ENCODE measurements at regions not wholly inside any gene's neighbourhood (a gene's known extent, or its start where the extent isn't known, plus 50 kb on each side); places are given as distances from the start of the nearest gene placed in this dataset.

DNA sequence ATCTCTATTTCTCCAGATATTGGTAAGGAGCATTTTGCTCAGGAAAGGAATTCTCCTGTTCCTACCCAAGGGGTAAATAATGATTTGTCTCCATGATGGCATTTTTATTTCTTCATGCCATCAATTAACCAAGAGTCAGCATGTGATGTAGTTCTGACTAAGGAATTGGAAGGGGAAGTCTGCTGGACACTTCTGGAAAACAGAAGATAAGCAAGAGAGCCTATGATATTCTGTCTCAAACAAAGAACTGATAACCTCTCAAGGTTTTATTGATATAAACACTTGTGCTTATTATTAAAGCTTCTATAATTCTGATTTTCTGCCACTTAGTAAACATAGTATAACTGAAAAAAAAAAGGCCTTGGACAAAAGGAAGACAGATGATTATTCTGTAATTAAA is 673.0 kb upstream of the CHORDC1 start:
- DNase-seq, result no peak

DNA sequence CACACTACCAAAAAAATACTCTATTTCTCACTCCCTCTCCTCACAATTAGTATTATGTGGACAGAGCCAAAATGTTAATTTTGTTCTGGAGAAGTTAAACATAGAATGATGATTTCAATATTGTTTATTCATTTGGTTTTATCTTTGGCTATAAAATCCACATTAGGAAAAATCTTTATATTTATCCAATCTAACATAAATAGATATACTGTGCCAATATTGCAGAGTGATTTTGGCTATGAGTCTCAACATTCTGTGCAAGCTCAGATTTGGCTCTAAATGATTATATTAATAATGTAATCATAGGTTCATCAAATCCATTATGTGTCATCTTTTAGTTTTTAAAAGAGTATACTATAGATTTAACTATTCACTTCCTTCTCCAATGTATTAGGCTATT is 667.5 kb upstream of the CHORDC1 start:
- DNase-seq, result no peak

DNA sequence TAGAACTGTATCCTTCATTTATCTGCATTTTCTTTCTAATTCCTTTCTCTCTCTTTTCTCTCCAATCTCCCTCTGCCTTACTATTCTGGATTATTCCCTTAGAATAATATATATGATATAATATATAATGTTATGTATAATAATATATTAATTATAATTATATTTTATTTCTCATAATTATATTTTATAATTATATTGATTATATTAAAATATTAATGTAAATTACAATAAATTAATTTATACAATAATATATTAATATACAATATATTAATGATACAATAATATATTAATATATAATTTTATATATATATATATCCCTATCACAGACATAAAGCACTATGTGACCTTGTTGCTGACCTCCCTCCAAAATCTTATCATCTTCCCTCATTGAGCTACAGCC is 661.3 kb upstream of the CHORDC1 start:
- no peak for DNase-seq

DNA sequence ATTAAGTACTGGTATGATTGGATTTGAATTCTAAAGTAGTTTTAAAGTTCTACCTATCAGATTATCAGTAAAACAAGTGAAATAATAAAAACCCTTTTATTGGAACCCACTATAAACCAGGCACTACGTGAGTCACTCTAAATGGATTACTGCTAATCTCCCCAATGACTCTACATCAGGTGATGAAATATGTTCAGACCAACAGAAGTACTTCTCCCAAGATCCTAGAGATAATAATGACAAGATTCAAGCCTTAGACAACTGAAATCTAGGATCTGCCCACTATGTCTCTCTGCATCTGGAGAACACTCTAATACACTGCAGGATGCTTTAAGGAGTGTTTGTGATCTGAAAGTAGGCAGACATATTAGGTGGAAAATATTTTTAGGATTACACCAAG is 652.1 kb upstream of the CHORDC1 start:
- DNase-seq, result no peak

DNA sequence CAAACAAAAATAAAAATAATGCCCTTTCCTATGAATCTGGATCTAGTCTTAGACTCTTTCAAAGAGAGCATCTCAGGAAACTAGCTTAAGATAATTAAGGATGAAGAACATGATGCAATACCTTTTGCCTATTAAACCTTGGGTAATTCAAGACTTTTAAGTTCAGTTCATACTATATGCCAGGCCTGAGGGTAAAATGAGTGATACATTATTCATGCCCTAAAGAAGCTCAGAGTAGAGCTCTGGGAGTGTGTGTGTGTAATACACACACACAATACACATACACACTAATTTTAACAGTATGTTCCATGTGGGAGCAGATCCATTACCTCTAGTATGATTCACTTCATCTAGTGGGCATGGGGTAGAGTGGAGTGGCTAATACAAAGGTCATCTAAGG is 651.4 kb upstream of the CHORDC1 start:
- DNase-seq, result no peak

DNA sequence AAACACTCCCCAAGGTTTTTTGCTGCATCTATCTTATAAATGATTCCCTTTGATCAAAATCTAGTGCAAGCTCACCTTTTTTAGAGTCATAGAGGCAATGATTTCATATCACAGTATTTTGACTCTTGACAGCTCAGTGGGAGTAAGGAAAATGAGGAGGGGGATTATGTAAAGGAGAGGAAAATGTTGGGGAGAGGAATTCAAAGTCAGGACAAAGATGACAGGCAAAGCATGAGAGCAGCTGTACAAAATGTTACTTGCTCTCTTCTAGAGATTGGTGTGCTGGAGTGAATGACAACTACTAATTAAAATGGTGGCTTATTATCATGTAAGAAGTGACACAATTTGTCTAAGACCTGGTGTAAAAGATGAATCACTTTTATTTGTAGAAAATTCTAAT is 644.6 kb upstream of the CHORDC1 start:
- no peak for DNase-seq

DNA sequence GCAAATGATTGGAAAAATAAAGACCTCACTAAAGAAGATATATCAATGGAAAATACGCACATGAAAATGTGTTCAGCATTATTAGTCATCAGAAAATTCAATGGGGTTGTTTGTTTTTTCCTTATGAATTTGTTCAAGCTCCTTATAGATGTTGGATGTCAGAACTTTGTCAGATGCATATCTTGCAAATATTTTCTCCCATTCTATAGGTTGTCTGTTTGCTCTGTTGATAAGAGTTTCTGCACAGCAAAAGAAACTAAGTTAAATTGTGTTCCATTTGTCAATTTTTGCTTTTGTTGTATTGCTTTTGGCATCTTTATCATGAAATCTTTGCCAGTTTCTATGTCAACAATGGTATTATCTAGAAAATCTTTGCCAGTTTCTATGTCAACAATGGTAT is 633.9 kb upstream of the CHORDC1 start:
- no peak for DNase-seq

DNA sequence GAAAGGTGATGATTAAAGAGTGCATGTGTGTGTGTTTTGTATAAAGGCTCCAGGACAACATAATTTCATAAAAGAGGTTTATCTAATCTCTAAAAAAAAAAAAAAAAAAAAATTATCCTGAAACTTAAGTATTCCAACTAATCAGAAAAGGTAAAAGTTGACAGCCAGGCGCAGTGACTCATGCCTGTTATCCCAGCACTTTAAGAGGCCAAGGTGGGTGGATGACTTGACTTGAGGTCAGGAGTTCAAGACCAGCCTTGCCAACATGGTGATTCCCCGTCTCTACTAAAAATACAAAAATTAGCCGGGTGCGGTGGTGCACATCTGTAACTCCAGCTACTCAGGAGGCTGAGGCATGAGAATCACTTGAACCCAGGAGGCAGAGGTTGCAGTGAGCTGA is 632.7 kb upstream of the CHORDC1 start:
- no peak for DNase-seq

DNA sequence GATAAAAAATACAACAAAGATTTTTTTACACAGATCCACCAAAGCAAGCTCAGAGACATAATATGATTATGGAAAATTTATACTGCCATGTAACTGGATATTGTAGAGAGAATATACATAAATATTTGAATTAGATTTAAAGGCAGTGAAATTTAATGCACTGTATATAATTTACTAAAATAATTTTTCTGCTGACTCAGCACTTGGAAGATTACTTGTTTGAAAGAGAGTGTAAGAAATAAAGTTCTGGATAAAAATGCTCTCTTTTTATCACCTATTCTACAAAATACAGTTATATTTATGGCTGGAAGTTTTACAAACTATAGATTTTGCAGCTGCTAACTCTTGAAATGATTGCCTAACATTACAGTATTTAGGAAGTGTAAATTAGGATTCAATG is 628.3 kb upstream of the CHORDC1 start:
- no peak for DNase-seq

DNA sequence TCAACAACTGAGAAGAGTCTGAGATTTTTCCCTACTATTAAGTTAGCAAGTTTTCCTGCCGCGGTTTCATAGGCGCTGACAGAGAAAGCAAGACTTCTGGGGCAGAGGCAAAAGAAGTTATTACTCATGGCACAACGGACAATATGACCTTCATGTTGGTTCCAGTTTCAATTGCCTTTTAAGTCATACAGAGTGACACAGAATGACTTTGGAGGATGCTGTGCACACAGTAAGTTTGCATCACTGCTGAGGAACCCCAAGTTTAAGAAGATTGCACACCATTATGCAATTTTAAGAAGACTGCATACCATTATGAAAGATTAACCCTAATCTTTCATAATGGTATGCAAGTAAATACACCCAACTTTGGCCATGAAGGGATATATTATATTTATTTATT is 626.5 kb upstream of the CHORDC1 start:
- no peak for DNase-seq

DNA sequence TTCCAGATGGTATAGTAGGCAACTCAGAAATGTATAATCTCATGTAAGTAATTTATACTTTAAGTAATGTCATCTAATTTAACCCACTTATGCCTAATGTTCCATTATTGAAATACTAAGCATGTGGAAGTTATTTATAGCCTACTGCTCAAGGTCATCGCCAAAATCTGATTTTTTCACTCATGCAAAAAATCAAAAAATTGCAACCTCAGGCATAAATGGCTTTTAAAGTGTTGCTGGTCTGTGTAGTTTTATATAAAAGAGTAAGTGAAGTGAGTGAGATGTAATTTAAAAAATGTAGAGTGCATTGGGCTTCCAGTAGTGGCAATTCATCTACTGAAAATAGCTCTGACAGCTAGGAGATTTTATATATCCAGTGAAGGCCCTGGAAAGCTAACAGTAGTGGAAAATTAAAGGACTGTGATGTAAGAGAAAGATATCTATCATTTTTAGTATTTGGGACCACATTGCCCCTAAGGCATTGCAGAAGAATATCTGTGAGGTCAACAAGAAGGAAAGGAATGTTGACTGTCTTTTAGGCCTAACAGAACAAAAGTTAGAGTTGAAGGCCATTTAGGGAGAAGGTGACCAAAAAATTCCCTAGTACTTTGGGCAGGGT is 624.5 kb upstream of the CHORDC1 start:
- DNase-seq, result no peak

DNA sequence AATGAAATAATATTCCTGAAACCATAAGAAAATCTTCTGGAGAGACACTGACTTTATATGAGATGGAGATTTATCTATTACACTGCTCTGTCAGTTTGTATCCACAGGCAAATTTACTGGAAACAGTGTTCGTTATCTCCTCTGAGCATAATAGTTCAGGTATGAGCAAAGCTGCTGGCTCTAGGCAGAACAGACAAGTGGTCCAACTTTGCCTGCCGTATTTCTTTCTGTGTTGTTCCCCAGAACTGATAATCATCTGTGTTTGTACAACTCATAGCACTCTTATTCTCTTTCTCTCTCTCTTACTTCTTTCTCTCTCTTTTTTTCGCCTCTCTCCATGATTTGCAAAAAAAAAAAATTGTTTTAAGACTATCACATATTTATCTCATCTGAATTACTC is 623.8 kb upstream of the CHORDC1 start:
- no peak for DNase-seq

DNA sequence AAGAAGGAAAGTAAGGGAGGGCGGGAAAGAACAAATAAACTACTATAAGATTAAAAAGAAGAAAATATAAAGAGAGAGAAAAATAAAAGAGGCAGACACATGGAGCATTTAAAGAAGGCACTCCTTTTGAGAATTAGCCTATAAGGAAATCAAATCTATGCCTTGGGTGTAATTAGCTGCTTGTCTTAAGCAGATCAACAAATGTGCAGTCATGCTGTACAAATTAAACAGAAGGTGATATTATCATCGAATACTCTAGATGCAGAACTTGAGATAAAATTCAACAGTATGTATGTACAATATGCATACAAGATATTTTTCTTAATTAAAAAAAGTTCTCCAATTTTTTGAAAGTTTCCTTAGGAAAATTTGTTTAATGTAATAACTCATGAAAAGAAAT is 623.0 kb upstream of the CHORDC1 start:
- no peak for DNase-seq

DNA sequence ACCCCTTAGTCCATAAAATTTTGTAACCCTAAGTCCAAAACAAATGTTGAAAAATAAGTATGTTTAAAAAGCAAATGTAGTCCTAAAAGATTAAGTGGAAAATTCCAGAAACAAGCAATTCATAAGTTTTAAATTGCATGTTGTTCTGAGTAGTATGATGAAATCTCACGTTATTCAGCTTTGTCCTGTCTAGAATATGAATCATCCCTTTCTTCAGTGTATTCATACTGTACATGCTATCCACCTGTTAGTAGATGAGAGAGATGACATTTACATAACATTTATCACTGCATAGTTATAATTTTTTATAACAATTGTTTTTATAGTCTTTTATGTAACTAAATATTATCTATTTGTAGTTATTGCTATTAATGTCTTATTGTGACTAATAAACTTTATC is 622.3 kb upstream of the CHORDC1 start:
- no peak for DNase-seq

DNA sequence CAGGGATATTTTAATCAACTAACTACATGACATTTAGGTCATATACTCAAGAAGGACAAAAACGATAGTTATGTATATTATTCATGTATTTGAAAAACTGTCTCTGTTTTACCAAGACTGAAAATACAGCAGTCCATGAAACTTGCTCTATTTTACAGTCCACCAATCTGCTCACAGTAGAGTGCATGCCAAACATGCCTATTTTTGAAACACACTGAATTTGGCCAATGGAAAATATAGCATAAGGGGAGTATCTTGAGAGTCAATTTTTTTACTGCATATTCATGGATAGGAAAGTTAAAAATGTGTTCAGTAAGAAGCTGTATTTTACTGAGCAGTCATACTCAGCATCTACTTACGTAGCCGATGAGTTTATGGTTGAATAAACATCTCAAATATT is 621.2 kb upstream of the CHORDC1 start:
- no peak for DNase-seq

DNA sequence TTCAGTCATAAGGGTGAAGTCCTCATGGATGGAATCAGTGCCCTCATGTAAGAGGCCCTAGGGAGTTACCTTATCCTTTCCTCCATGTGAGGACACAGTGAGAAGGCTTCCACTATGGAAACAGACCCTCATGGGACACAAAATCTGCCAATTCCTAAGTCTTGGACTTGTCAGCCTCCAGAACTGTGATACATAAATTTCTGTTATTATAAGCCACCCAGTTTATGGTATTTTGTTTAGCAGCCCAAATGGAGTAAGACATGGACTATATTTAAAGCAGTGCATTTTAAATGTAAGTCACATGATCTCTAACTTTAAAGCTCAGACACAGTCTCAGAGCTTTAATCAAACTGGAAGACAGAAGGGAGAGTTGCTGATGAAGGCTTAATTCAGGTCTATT is 619.8 kb upstream of the CHORDC1 start:
- no peak for DNase-seq

DNA sequence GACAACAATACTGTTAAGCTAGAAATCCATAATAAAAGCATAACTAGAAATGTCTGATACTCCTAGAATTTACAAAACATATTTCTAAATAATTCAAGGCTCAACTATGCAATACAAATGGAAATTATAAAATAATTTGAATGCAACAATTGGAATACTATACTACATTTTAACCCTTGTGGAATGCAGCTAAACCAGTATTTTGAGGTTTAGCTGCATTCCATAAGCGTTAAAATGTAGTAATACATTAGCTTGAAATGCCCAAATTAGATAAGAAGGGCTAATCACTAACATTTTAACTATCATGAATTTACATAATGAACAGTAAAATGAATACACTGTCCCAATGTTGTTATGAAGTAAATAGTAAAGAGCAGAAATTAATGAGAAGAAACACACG is 617.2 kb upstream of the CHORDC1 start:
- no peak for DNase-seq

DNA sequence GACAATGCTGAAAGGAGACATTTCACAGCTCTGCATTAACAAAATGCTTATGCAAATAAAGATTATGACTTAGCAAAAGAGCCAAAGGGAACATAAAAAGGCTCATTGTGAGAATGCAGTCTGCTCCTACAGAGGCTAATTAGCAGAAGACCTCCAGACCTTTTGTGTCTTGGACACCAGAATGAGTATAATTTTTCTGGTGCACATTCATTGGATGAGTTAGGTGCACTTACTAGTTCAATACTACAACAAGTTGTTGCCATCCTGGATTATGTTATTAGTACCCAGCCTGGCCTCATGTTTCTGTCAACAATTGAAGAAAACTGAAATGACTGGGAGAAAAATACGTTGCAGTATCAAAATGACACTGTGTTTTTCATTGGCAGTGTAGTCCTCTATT is 613.2 kb upstream of the CHORDC1 start:
- no peak for DNase-seq

DNA sequence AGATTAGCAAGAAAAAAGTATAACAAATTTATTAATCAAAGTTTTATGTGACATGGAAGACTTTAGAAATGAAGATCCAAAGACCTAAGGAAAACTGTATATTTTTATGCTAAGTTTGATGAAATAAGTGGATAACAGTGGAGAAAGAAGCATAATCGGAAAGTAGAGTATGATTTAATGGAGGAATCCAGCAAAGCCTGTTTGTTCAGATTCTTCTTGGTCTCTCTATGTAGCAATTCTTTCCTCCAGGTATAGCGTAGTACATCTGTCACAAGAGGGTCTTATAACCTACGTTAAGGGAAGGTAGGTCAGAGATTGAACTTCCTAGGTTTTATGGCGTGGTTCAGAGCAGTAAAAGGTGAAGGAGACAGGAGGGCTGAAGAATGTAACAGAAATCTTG is 600.6 kb upstream of the CHORDC1 start:
- DNase-seq, result no peak

DNA sequence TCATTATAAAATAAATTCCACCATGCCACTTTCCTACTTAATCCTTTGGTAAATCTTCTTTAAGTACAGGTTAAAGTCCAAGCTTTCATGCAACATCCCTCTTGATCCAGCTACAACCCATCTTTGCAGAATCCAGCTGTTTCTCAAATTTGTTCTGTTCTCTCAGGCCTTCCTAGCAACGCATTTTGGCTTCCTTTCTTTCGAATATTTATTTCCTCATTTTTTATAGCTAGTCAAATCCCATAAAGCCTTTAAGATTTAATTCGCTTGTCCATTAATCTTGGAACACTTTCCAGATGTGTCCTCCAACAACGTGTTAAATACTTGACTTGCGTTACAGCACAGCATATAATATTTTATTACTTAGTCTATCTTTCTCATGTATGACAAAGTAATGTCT is 600.1 kb upstream of the CHORDC1 start:
- DNase-seq, result no peak

DNA sequence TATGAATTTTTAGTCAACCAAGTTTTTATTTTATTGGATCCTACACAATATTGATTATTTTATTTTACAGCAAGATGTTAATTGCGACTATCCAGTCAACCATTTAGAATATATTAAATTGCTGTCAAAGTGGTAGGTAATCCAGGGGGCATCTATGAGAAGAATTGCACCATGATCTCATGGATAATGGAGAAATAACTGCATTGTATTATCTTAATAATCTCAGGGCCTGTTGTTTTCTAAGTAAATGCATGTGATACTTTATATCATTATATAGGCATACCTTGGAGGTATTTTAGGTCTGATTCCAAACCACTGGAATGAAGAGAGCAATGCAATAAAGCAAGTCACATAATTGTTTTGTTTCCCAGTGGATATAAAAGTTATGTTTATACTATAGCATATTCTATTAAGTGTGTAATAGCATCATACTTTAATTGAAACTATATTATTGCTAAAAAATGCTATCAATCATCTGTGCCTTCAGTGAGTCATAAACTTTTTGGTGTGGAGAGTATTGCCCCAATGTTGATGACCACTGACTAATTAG is 595.4 kb upstream of the CHORDC1 start:
- no peak for DNase-seq

DNA sequence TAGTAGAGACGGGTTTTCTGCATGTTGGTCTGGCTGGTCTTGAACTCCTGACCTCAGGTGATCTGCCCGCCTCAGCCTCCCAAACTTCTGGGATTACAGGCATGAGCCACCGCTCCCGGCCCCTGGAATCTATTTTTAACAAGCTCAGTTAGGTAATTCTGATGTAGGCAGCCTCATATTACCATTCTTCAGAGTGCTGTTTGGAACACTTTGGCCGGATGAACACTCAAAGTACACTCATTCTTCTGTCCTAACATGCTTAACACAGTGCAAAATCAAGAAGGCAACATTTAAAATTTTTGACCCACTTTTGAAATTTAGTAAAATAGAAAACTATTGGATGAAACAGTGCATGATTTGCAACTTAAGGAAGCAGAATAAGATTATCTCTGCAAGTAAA is 586.7 kb upstream of the CHORDC1 start:
- no peak for DNase-seq

DNA sequence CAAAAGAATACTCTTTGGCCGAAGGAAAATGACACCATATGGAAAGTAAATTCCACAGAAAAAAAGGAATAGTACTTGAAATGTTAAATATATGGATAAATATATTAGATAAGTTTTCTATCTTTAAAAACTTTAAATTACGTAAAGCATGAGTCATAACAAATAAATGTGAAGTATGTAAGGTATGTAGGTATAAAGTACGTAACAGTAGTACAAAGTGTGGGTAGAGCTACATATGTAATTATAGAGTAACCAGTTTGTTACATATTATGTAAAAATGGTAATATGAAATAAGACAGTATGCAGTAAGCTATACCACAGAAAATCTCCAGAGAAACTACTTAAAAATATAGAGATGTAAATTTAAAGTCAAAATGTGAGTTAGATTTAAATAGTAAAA is 582.3 kb upstream of the CHORDC1 start:
- DNase-seq, result no peak

DNA sequence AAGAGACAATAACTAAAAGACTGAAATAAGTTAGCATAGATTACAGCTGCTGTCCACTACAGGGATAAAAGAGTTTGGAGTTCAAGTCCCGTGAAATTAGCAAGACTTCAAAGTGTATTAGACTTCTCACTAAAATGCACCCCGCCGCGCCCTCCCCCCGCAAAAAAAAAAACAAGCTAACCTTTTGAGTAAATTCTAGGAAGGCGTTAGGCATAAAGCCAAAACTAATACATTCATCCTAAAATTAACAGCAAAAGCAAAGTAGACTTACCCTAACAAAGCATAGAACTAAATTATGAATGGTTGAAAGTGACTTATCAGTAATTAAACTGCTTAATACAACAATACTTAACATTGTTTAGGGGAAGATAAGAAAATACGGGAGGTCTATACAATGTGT is 581.0 kb upstream of the CHORDC1 start:
- no peak for DNase-seq

DNA sequence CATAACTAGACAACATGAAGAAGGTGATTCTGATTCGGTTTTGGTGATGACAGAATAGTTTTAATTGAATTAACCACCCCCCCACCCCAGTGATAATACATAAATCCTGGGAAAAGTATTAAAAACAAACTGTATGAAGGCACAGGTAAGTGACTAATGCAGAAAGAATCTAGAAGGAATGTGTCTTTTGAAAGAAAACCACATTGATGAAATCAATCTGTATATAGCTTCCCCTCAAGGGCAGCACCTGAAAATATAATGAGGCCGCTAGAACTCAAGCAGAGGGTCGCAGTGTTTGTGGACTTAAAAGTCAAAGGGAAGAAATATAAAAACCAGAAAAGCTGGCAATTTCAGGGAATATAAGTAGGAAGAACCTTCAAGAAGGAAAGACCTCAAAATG is 580.5 kb upstream of the CHORDC1 start:
- DNase-seq, result no peak

DNA sequence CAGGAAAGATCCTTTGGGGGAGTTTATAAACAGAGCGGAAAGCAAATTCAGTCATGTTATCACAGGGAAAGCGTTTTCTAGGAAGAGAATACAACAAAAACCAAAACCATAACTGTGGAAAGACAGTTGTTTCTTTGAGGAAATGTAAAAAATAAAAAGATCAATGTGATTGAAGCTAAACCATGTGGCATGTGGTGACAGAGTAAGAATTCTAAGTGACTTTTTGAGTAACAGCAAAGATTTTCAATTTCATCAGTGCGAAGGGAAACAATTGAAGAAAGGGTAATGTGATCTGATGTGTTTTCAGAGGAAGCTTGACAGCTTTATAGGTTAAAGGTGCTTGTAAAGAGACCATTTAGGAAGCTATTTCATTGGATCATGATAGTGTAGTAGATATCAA is 575.9 kb upstream of the CHORDC1 start:
- DNase-seq, result no peak
